Ovary (tissue), 7 donors: ENCODE measurements at regions not wholly inside any gene's neighbourhood (a gene's known extent, or its start where the extent isn't known, plus 50 kb on each side); places are given as distances from the start of the nearest gene placed in this dataset.
"Not testable (repeated sequence)": the region's sequence is repeated elsewhere in the genome, so short reads cannot be mapped to it uniquely, and the experiment has no call there.

ENCODE experiments used
- DNase-seq, 5 donors: peaks; one replicate each; pipeline ENCODE4 v3.0.0-alpha.2; 2019 to 2020
- H3K27ac ChIP-seq, 2 donors: fragments of 200-600 bp; one replicate each; pipeline versions ENCODE4 v1.5.1 to v1.8.0; 2019 to 2022
- H3K27me3 ChIP-seq: fragments of 200-600 bp; one replicate; pipeline ENCODE4 v1.8.0; 2022
- H3K36me3 ChIP-seq: fragments of 200-600 bp; sonication (generic); one replicate; pipeline ENCODE4 v1.5.1; 2019
- H3K4me1 ChIP-seq: one replicate; pipeline ENCODE4 v1.8.1; 2013; ENCODE audit warnings: mild to moderate bottlenecking, moderate library complexity; ENCODE audit not compliant: insufficient read depth
- H3K4me3 ChIP-seq: fragments of 200-600 bp; sonication (generic); one replicate; pipeline ENCODE4 v1.5.1; 2017
- H3K9me3 ChIP-seq, 2 donors: fragments of 200-600 bp in 1 of 2; sonication (generic) in 1 of 2; one replicate each; pipeline versions ENCODE4 v1.5.1 to v1.8.1; 2013 to 2019; ENCODE audit warnings: mild to moderate bottlenecking in 1 of 2, moderate library complexity in 1 of 2
- EP300 ChIP-seq: sonication (generic); formaldehyde crosslinking; IDR thresholded peaks from one replicate; pipeline ENCODE4 v1.6.1; 2017; ENCODE audit warnings: antibody characterized with exemption
- POLR2A ChIP-seq: fragments of 450-650 bp; IDR thresholded peaks from one replicate; pipeline ENCODE4 v1.6.1; 2017; ENCODE audit warnings: antibody characterized with exemption, mild to moderate bottlenecking, moderate library complexity
- WGBS, 3 donors: extraction: QIAGEN DNeasy Blood & Tissue Kit in 1 of 3; methylation state at CpG; one replicate each; pipeline versions ENCODE4 v1.1.5 to v1.1.7; 2013 to 2017; 5-methylcytosine and 5-hydroxymethylcytosine counted together
- intact Hi-C, 4 donors: fragments of 100-400 bp; cut with DNase I; formaldehyde crosslinking; loops; one replicate each; pipeline versions ENCODE4 v1.11.0 to v1.15.1; 2022 to 2023
- TF ChIP-seq, protein P1 (sequence below), 3 donors: fragments of 450-650 bp in 2 of 3; fragments of 200-600 bp in 1 of 3; IDR thresholded peaks; one replicate each; pipeline versions ENCODE4 v1.5.1 to v1.8.0; 2016 to 2022; ENCODE audit warnings: antibody characterized with exemption in 3 of 3, mild to moderate bottlenecking in 1 of 3
- donor health status: DM: no; HTN: no; CAD: no; lungs with moderate emphysema.
- donor health status: DM: no; HTN: no; CAD: no.
- donor health status: Bipolar disorder and iron deficiency.
- donor health status: DM: no; HTN: no; CAD: no.
- donor health status: DM: yes; HTN: yes; CAD: no.

GRCh38 chr9:135384226-135384625, 95.4 kb upstream of the PPP1R26 start:
- TF ChIP-seq, protein P1, sequence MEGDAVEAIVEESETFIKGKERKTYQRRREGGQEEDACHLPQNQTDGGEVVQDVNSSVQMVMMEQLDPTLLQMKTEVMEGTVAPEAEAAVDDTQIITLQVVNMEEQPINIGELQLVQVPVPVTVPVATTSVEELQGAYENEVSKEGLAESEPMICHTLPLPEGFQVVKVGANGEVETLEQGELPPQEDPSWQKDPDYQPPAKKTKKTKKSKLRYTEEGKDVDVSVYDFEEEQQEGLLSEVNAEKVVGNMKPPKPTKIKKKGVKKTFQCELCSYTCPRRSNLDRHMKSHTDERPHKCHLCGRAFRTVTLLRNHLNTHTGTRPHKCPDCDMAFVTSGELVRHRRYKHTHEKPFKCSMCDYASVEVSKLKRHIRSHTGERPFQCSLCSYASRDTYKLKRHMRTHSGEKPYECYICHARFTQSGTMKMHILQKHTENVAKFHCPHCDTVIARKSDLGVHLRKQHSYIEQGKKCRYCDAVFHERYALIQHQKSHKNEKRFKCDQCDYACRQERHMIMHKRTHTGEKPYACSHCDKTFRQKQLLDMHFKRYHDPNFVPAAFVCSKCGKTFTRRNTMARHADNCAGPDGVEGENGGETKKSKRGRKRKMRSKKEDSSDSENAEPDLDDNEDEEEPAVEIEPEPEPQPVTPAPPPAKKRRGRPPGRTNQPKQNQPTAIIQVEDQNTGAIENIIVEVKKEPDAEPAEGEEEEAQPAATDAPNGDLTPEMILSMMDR (IDR thresholded peaks at IDR 0.05) = no peak
- TF ChIP-seq POLR2A (no peak), EP300 (no peak)

DNA sequence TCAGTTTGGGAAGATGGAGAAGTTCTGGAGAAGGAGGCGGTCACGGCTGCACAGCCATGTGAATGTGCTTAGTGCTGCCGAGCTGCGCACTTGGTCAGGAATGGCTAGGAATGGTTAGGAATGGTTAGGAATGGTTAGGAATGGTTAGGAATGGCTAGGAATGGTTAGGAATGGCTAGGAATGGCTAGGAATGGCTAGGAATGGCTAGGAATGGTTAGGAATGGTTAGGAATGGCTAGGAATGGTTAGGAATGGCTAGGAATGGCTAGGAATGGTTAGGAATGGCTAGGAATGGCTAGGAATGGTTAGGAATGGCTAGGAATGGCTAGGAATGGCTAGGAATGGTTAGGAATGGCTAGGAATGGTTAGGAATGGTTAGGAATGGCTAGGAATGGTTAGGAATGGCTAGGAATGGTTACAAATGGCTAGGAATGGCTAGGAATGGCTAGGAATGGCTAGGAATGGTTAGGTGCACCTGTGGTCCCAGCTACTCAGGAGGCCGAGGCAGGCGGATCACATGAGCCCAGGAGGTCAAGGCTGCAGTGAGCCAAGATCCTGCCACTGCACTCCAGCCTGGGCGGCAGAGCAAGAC, 94.7 kb upstream of the PPP1R26 start:
- H3K4me3 ChIP-seq, H3K9me3 ChIP-seq, H3K4me1 ChIP-seq, H3K27ac ChIP-seq, H3K27me3 ChIP-seq, DNase-seq, H3K36me3 ChIP-seq, intact Hi-C loops: not testable (repeated sequence)
- 56 to 72% (median 68%) methylated on average over 7 of the region's 7 CpGs for whole genome bisulfite sequencing, 3 donors

More at GRCh38 chr9:135384226-135384625, 95.4 kb upstream of the PPP1R26 start:
- intact Hi-C loops = no loop called here
- DNase-seq = no peak
- H3K9me3 ChIP-seq = no peaks in the 10 kb centered on the region
- H3K36me3 ChIP-seq = no peaks in the 10 kb centered on the region
- H3K4me1 ChIP-seq = no peaks in the 10 kb centered on the region
- no peak overlapping the region for H3K4me3 ChIP-seq
- H3K27me3 ChIP-seq = no peaks in the 10 kb centered on the region
- H3K27ac ChIP-seq = no peak overlapping the region
- WGBS, 3 donors = 66 to 79% (median 73%) methylated on average over 13 of the region's 13 CpGs

GRCh38 chr9:135385793-135386192, 93.8 kb upstream of the PPP1R26 start:
- H3K4me1 ChIP-seq = no peaks in the 10 kb centered on the region
- WGBS, 3 donors = 36 to 47% (median 38%) methylated on average over 7 of the region's 7 CpGs

DNA sequence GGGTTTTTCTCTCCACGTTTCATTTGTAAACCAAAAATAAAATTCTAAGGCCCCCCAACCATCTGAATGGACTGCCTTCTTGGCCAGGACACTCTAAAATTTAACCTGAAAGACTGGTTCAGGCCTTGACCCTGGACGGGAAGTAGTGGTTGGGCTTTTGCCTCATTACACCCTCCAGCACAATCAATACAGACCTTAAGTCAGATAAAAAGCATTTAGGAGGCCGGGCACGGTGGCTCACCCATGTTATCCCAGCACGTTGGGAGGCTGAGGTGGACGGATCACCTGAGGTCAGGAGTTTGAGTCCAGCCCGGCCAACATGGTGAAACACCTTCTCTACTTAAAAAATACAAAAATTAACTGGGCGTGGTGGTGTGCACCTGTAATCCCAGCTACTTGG, 91.6 kb upstream of the PPP1R26 start:
- no peaks in the 10 kb centered on the region for H3K36me3 ChIP-seq
- no peaks in the 10 kb centered on the region for H3K4me1 ChIP-seq
- no peaks in the 10 kb centered on the region for H3K9me3 ChIP-seq
- intact Hi-C loops = no loop called here
- H3K4me3 ChIP-seq = no peak overlapping the region
- DNase-seq = no peak
- no peaks in the 10 kb centered on the region for H3K27me3 ChIP-seq
- TF ChIP-seq EP300 (no peak), POLR2A (no peak)
- TF ChIP-seq, protein P1 (IDR thresholded peaks at IDR 0.05) = no peak
- WGBS, 3 donors = 50 to 70% (median 57%) methylated on average over 8 of the region's 8 CpGs
- no peak overlapping the region for H3K27ac ChIP-seq

More at GRCh38 chr9:135385793-135386192, 93.8 kb upstream of the PPP1R26 start:
- no peak overlapping the region for H3K4me3 ChIP-seq
- DNase-seq = no peak
- no peak overlapping the region for H3K27ac ChIP-seq
- H3K9me3 ChIP-seq = no peaks in the 10 kb centered on the region
- intact Hi-C loops = no loop called here
- TF ChIP-seq POLR2A (no peak), EP300 (no peak)
- TF ChIP-seq, protein P1 (IDR thresholded peaks at IDR 0.05) = no peak
- H3K27me3 ChIP-seq = no peaks in the 10 kb centered on the region
- no peaks in the 10 kb centered on the region for H3K36me3 ChIP-seq

GRCh38 chr9:135388530-135388929, 91.1 kb upstream of the PPP1R26 start:
- Histone ChIP-seq H3K4me1 (no peaks in the 10 kb centered on the region), H3K27ac (no peak overlapping the region), H3K4me3 (no peak overlapping the region), H3K9me3 (no peaks in the 10 kb centered on the region), H3K36me3 (no peaks in the 10 kb centered on the region), H3K27me3 (no peaks in the 10 kb centered on the region)
- WGBS, 3 donors = 81 to 85% (median 82%) methylated on average over 8 of the region's 8 CpGs
- intact Hi-C loops = no loop called here
- DNase-seq = no peak
- TF ChIP-seq POLR2A (no peak), EP300 (no peak)
- TF ChIP-seq, protein P1 (IDR thresholded peaks at IDR 0.05) = no peak
